GM12878 (cell line): ENCODE measurements at regions not wholly inside any gene's neighbourhood (a gene's known extent, or its start where the extent isn't known, plus 50 kb on each side); places are given as distances from the start of the nearest gene placed in this dataset.

Experiments used
- ATAC-seq: fragments of 200-7000 bp; cut with Tn5 transposase; 3 replicates; pipeline ENCODE4 v1.9.1; 2020; ENCODE audit warnings: mild to moderate bottlenecking, moderate library complexity
- BruUV-seq: library from RNA; stranded (reverse); fragments of 400-500 nt; replicated peaks from 2 replicates; lab custom pipeline; 2021; lab: Mats Ljungman, UMichigan
- CTCF ChIA-PET: fragments of 300-600 bp; sonication (Branson Sonifier 250); formaldehyde crosslinking; extraction: SDS; loops from one replicate; lab custom pipeline; 2021; ENCODE audit warnings: inconsistent platforms; lab: Yijun Ruan, JAX
- POLR2A ChIA-PET: fragments of 350-600 bp; formaldehyde crosslinking; extraction: SDS; loops from one replicate; lab custom pipeline; 2021; ENCODE audit warnings: inconsistent platforms; lab: Charles Lee
- RAD21 ChIA-PET: fragments of 300-600 bp; sonication (Branson Sonifier 250); formaldehyde crosslinking; loops from one replicate; lab custom pipeline; 2023; ENCODE audit warnings: antibody characterized with exemption; ENCODE audit not compliant: unreplicated experiment; lab: Charles Lee
- SMC1A ChIA-PET: fragments of 300-600 bp; sonication (Branson Sonifier 250); formaldehyde crosslinking; loops from one replicate; lab custom pipeline; 2023; ENCODE audit not compliant: unreplicated experiment, uncharacterized antibody; lab: Charles Lee
- DNase-seq: peaks from one replicate; pipeline ENCODE4 v3.0.0-alpha.2; 2011; ENCODE audit warnings: low read depth, low spot score
- FAIRE-seq: peaks from 3 replicates; lab custom pipeline; 2011; peaks lifted over from hg19 to GRCh38; lab: Jason Lieb, UNC
- H2AFZ ChIP-seq: 2 replicates; pipeline ENCODE4 v1.6.0; 2011; ENCODE audit warnings: low read depth, low read length, control low read depth; ENCODE audit not compliant: control insufficient read depth
- H3K27ac ChIP-seq: 2 replicates; pipeline ENCODE4 v1.5.1; 2011; ENCODE audit warnings: control low read depth; ENCODE audit not compliant: control insufficient read depth, insufficient read depth
- H3K27me3 ChIP-seq, 2 experiments: replicated peaks in 1 of 2; 2 replicates each; pipeline versions ENCODE4 v1.6.0 to v1.6.1; 2011; ENCODE audit warnings: low read length in 1 of 2; ENCODE audit not compliant: control insufficient read depth in 2 of 2, insufficient read depth in 2 of 2
- H3K36me3 ChIP-seq, 2 experiments: 2 replicates each; pipeline ENCODE4 v1.5.1; 2011; ENCODE audit warnings: low read length in 1 of 2; ENCODE audit not compliant: control insufficient read depth in 2 of 2, insufficient read depth in 2 of 2
- H3K4me1 ChIP-seq: 2 replicates; pipeline ENCODE4 v1.6.1; 2011; ENCODE audit warnings: mild to moderate bottlenecking, low read length, moderate library complexity, mixed read lengths; ENCODE audit not compliant: control insufficient read depth, insufficient read depth
- H3K4me2 ChIP-seq: 2 replicates; pipeline ENCODE4 v1.6.0; 2011; ENCODE audit warnings: control low read depth; ENCODE audit not compliant: control insufficient read depth, insufficient read depth
- H3K4me3 ChIP-seq: fragments of 200-600 bp; sonication (generic); 2 replicates; pipeline ENCODE4 v1.5.1; 2016
- H3K79me2 ChIP-seq: 2 replicates; pipeline ENCODE4 v1.6.0; 2011; ENCODE audit warnings: low read length; ENCODE audit not compliant: control insufficient read depth, insufficient read depth
- H3K9ac ChIP-seq: 2 replicates; pipeline ENCODE4 v1.8.0; 2011; ENCODE audit warnings: low read length, control low read depth, mixed read lengths; ENCODE audit not compliant: control insufficient read depth, insufficient read depth
- H3K9me3 ChIP-seq: replicated peaks from 3 replicates; pipeline ENCODE4 v1.5.1; 2011; ENCODE audit warnings: mild to moderate bottlenecking, low read length; ENCODE audit not compliant: control insufficient read depth, insufficient read depth
- H4K20me1 ChIP-seq: 2 replicates; pipeline ENCODE4 v1.6.0; 2011; ENCODE audit not compliant: control insufficient read depth, insufficient read depth
- CBFB ChIP-seq: IDR thresholded peaks from 2 replicates; pipeline ENCODE4 v1.6.1; 2016; ENCODE audit warnings: antibody characterized with exemption, low read depth
- CHD2 ChIP-seq: IDR thresholded peaks from 2 replicates; pipeline ENCODE4 v1.6.1; 2011; ENCODE audit warnings: low read depth, low read length, improper control_type of control experiment, borderline replicate concordance
- PAX8 ChIP-seq: fragments of 450-650 bp; IDR thresholded peaks from 2 replicates; pipeline ENCODE4 v1.6.1; 2017; ENCODE audit warnings: mild to moderate bottlenecking, moderate library complexity
- RFX5 ChIP-seq: IDR thresholded peaks from 2 replicates; pipeline ENCODE4 v1.6.1; 2011; ENCODE audit warnings: low read depth, low read length, improper control_type of control experiment
- SMC3 ChIP-seq: IDR thresholded peaks from 2 replicates; pipeline ENCODE4 v1.6.1; 2011; ENCODE audit warnings: low read length, improper control_type of control experiment, borderline replicate concordance
- SP1 ChIP-seq: IDR thresholded peaks from one replicate; pipeline ENCODE4 v1.6.1; 2011; ENCODE audit warnings: low read depth, low read length
- YY1 ChIP-seq: IDR thresholded peaks from 2 replicates; pipeline ENCODE4 v1.6.1; 2011; ENCODE audit warnings: low read depth, mild to moderate bottlenecking, low read length
- ZNF274 ChIP-seq: IDR thresholded peaks from one replicate; pipeline ENCODE4 v1.8.0; 2011; ENCODE audit not compliant: insufficient read length, insufficient read depth
- WGBS: methylation state at CpG from one replicate; pipeline ENCODE4 v1.1.6; 2016; ENCODE audit warnings: low lambda C conversion rate; ENCODE audit not compliant: insufficient replicate concordance, insufficient coverage; ENCODE audit errors: missing lambda C conversion rate; 5-methylcytosine and 5-hydroxymethylcytosine counted together
- in situ Hi-C: fragments of 300-500 bp; cut with MboI; formaldehyde crosslinking; loops from 9 replicates; pipeline ENCODE4 v1.14.3; 2018; ENCODE audit warnings: mixed read lengths
- intact Hi-C: fragments of 100-400 bp; cut with micrococcal nuclease; formaldehyde crosslinking; loops from one replicate; pipeline ENCODE4 v1.14.2; 2022; ENCODE audit not compliant: unreplicated experiment
- TF ChIP-seq, protein P1 (sequence below): IDR thresholded peaks from 2 replicates; pipeline ENCODE4 v1.6.1; 2012; ENCODE audit warnings: low read length, inconsistent platforms
- TF ChIP-seq, protein P2 (sequence below): fragments of 450-650 bp; IDR thresholded peaks from 2 replicates; pipeline ENCODE4 v1.6.1; 2017; ENCODE audit warnings: low read depth, mild to moderate bottlenecking, moderate library complexity
- TF ChIP-seq, protein P3 (sequence below): fragments of 450-650 bp; IDR thresholded peaks from 2 replicates; pipeline ENCODE4 v1.6.1; 2017; ENCODE audit warnings: antibody characterized with exemption, mild to moderate bottlenecking, moderate library complexity

DNA sequence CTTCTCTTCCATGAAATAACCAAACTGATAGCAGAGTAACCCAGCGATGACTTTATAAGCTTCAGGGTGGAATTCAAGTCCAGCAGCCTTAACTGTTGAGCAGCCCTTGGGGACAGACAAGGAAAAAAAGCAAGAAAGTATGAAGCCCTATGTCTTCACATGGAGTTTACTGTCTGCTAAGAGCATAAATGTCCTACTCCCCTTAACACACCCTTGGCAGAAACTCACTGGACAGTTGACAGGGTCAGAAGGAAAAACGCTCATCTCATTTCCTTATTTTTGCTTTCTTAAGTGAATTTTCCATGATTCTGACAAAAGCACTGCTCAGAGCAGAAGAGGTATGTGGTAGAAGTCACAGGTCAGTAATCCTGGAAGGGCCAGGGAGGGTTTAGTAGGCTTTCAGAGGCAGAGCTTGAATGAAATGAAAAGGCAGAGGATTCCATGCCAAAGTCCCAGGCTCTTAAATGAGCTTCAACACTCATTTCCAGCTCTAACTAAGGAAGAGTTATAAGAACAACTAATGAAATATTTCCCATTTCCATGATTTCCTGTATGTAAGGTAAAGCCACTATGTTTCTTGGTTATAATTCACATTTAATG is 683.3 kb upstream of the KLHL29 start:
- RAD21 ChIA-PET, result no interaction called here
- in situ Hi-C loops, result no loop called here
- intact Hi-C loops, result no loop called here
- H3K4me3 ChIP-seq, result no peak overlapping the region
- CTCF ChIA-PET, result no interaction called here
- FAIRE-seq (no peak), DNase-seq (no peak), ATAC-seq (no peak)
- no peaks in the 10 kb centered on the region for H3K79me2 ChIP-seq
- H3K36me3 ChIP-seq, result no peaks in the 10 kb centered on the region
- H3K9ac ChIP-seq, result no peak overlapping the region
- H3K4me1 ChIP-seq, result no peaks in the 10 kb centered on the region
- SMC1A ChIA-PET, result no interaction called here
- POLR2A ChIA-PET, result no interaction called here
- H4K20me1 ChIP-seq, result no peaks in the 10 kb centered on the region
- H3K9me3 ChIP-seq, result no peaks in the 10 kb centered on the region
- no peak overlapping the region for H3K27ac ChIP-seq
- no TSS peak for BruUV-seq
- TF ChIP-seq, protein P1, sequence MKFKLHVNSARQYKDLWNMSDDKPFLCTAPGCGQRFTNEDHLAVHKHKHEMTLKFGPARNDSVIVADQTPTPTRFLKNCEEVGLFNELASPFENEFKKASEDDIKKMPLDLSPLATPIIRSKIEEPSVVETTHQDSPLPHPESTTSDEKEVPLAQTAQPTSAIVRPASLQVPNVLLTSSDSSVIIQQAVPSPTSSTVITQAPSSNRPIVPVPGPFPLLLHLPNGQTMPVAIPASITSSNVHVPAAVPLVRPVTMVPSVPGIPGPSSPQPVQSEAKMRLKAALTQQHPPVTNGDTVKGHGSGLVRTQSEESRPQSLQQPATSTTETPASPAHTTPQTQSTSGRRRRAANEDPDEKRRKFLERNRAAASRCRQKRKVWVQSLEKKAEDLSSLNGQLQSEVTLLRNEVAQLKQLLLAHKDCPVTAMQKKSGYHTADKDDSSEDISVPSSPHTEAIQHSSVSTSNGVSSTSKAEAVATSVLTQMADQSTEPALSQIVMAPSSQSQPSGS, result no peak
- TF ChIP-seq CBFB (no peak), PAX8 (no peak), SMC3 (no peak), CHD2 (no peak), RFX5 (no peak), ZNF274 (no peak), SP1 (no peak), YY1 (no peak)
- TF ChIP-seq, protein P2, sequence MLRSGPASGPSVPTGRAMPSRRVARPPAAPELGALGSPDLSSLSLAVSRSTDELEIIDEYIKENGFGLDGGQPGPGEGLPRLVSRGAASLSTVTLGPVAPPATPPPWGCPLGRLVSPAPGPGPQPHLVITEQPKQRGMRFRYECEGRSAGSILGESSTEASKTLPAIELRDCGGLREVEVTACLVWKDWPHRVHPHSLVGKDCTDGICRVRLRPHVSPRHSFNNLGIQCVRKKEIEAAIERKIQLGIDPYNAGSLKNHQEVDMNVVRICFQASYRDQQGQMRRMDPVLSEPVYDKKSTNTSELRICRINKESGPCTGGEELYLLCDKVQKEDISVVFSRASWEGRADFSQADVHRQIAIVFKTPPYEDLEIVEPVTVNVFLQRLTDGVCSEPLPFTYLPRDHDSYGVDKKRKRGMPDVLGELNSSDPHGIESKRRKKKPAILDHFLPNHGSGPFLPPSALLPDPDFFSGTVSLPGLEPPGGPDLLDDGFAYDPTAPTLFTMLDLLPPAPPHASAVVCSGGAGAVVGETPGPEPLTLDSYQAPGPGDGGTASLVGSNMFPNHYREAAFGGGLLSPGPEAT, result no peak
- TF ChIP-seq, protein P3, sequence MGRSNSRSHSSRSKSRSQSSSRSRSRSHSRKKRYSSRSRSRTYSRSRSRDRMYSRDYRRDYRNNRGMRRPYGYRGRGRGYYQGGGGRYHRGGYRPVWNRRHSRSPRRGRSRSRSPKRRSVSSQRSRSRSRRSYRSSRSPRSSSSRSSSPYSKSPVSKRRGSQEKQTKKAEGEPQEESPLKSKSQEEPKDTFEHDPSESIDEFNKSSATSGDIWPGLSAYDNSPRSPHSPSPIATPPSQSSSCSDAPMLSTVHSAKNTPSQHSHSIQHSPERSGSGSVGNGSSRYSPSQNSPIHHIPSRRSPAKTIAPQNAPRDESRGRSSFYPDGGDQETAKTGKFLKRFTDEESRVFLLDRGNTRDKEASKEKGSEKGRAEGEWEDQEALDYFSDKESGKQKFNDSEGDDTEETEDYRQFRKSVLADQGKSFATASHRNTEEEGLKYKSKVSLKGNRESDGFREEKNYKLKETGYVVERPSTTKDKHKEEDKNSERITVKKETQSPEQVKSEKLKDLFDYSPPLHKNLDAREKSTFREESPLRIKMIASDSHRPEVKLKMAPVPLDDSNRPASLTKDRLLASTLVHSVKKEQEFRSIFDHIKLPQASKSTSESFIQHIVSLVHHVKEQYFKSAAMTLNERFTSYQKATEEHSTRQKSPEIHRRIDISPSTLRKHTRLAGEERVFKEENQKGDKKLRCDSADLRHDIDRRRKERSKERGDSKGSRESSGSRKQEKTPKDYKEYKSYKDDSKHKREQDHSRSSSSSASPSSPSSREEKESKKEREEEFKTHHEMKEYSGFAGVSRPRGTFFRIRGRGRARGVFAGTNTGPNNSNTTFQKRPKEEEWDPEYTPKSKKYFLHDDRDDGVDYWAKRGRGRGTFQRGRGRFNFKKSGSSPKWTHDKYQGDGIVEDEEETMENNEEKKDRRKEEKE, result no peak
- H3K4me2 ChIP-seq, result no peak overlapping the region
- H3K27me3 ChIP-seq, result no peaks in the 10 kb centered on the region
- WGBS, result 25% methylated on average over 2 of the region's 2 CpGs
- no peak overlapping the region for H2AFZ ChIP-seq
